GM21619 (cell line): ENCODE measurements at regions not wholly inside any gene's neighbourhood (a gene's known extent, or its start where the extent isn't known, plus 50 kb on each side); places are given as distances from the start of the nearest gene placed in this dataset.
"Not testable (repeated sequence)": the region's sequence is repeated elsewhere in the genome, so short reads cannot be mapped to it uniquely, and the experiment has no call there.

Experiments used
- ATAC-seq: cut with Tn5 transposase; IDR thresholded peaks from one replicate; pipeline ENCODE4 v1.9.1; 2021; ENCODE audit not compliant: unreplicated experiment

DNA sequence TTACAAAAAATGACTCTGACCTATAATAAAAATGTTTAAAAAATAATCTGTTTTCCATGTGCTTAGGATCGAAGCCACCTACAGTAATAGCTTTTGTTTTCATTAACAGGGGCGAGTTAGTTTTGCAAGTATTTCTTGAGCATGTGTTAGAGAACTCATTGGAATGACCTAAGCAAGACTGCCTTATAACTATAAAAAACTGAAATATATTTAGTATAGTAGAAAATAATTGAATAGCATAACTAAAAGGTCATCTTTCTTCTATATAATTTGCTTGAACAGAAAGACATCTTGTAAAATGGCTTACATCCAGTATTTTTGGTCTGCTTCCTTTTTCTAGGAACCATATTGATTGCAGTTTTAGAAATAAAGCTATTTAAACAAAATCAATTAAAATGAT lies 241.5 kb upstream of the NRIP1 start:
- no peak for ATAC-seq

GRCh38 chr21:15308333-15308732 lies 243.5 kb upstream of the NRIP1 start:
- ATAC-seq: no peak

- no peak for ATAC-seq
Observed at GRCh38 chr21:15309022-15309590, 244.3 kb upstream of the NRIP1 start.

DNA sequence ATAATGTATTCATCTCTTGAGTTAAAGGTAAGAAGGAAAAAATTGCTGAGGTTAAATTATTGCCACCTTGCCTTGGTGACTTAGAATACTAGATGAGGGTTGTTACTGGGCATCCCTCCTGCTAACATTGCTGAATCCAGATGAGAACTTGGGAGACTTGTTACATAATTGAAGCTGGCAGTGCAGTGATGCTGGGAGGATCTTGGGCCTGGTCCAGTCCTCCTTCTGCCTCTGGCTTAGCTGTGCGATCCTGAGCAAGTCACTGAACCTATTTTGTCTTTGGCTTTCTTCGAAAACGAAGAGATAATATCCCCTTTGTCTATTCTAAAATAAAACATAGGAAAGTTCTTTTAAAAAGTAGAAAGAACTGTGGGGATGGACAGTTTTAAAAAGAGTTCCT lies 244.9 kb upstream of the NRIP1 start:
- no peak for ATAC-seq

GRCh38 chr21:15311510-15311909 lies 246.7 kb upstream of the NRIP1 start:
- ATAC-seq: no peak

DNA sequence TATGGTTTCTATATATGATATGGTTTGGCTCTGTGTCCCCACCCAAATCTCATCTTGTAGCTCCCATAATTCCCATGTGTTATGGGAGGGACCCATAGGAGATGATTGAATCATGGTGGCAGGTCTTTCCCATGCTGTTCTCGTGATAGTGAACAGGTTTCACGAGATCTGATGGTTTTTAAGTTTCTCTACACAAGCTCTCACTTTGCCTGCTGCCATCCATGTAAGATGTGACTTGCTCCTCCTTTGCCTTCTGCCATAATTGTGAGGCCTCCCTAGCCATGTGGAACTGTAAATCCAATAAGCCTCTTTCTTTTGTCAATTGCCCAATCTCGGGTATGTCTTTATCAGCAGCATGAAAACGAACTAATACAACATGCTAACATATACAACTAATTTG lies 252.2 kb upstream of the NRIP1 start:
- not testable (repeated sequence) for ATAC-seq

DNA sequence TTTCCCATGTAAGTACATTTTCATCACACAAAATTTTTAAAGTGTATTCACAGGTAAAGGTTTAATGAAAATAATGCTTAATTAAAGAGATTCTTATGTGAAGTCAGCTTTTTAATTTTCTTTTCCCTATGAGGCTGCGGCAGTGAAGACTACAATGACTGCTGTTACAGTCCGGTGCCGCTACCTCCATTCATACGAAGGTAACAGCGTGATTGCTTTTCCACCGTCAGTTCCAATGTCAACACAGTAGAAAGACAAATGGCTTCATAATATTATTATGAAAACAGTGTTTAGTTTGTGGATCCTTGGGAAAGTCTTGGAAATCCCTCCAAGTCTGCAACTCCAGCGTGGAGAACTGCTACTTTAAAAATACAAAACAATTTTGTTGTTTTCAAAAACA lies 254.9 kb upstream of the NRIP1 start:
- ATAC-seq: no peak

GRCh38 chr21:15324542-15324941 lies 259.7 kb upstream of the NRIP1 start:
- no peak for ATAC-seq

- ATAC-seq: no peak
Observed at GRCh38 chr21:15326032-15326867, 261.4 kb upstream of the NRIP1 start.

DNA sequence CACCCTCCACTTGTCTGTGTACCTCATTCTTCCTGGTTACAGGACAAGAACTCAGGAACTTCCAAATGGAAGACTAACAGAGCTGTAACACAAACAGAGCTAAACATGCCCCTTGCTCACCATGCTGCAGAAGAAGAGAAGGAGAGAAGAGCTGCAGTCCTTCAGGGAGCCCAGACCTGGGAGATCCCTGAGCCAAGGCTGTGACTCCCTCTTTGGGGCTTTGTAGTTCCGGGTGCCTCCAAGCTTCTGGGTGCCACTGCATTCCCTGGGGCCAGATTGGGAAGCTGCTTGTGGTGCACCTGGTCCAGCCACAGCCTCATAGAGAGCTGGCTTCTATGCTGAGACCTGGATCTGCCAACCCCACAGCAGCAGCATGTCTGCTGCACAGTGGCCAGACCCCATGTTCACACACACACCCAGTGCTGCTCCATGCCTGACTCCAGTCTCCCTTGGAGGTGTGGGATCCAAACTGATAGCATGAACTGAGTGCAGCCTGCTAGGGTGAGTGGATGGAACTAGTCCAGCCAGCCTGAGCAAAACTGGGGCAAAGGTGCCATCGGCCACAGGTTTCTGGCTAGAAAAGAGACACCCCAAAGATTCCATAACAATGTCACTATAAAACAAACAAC lies 263.0 kb upstream of the NRIP1 start:
- no peak for ATAC-seq

DNA sequence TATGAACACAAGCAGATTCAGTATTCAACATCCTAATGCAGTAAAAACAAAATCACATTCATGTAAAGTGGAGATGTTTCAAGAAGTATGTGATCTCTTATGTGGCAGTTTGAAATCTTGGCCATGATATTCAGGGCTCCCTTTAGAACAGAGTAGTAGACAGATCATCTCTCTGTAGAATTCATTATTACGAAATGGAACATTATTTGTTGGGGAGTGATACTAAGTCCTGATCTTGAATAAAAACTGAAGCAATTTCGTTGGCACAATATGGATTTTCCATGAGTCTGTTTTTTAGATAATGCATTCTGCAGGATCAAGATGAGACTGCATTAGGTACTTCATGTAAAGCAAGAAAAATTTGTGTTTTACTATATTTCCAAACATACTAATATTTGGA lies 264.4 kb upstream of the NRIP1 start:
- no peak for ATAC-seq

DNA sequence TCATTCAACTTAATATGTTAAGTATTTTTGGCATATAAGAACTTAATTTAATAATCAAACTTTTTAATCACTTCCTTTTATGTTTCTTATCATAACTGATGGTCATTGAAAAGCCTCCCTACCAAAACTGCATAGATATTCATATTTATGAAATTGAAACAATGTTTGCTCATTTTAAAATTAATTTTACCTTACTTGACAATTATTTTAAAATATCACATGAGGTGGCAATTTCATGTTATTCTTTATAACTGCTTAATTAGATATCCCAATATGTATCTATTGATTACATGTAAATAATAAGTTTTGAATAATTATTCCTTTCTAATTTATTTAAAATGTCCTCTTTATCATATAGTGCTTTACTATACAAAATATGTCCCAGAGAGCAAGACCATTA lies 266.1 kb upstream of the NRIP1 start:
- ATAC-seq: no peak

GRCh38 chr21:15332572-15332971 lies 267.8 kb upstream of the NRIP1 start:
- ATAC-seq: no peak

GRCh38 chr21:15333136-15333710 lies 268.4 kb upstream of the NRIP1 start:
- ATAC-seq: no peak

DNA sequence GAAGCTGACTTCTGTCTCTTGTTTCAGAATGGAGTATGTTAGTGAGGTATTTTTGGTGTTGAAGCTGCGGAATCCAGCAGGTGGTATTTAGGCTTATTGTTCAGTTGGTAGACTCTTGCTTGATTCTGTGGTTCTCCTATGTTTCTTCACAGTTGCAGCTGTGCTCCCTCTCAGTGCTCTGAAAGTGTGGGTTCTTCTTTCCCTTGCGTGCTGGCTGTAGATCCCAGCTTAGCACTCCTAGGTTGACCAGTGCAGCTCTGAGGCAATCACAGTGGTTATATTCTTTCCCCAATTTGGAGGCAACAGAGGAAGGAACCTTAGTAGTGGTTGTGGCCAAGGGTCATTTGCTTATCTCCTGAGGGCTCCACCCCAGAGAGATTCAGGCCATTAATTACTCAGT lies 269.2 kb upstream of the NRIP1 start:
- ATAC-seq: no peak

DNA sequence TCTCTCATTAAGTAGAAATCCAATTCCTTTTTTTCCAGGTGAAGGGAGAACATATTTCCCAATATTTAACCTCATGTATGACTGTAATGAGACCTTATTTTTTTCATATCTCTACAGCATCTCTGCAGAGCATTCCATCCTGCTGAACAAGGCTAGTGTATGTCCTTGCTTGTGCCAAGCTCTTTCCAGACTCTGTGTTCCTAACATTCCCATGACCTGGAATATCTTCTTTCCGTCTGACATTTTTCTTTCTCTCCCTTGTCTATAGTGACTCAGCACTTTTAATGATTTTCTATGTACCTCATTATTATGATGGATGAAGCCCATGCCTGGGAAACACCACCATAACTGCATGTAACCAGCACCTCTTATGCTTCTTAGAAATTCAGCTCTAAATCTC lies 278.3 kb upstream of the NRIP1 start:
- ATAC-seq: no peak

DNA sequence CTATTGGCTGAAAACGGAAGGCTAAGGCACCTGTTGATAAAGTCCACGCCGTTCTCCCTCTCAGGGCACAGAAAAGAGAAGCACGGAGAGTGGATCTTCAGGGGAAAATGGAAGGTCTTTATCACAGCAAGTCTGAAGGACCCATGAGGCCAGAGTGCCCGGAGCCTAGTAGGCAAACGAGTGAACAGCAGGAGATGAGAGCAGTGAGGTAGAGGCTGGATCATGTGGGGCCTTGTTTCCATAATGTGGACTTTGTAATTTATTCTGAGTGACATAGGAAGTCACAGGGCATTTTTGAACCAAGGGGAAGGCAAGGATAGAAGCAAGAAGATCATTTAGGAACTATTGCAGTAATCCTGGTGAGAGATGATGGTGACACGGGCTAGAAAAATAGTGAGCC lies 287.2 kb upstream of the NRIP1 start:
- no peak for ATAC-seq

DNA sequence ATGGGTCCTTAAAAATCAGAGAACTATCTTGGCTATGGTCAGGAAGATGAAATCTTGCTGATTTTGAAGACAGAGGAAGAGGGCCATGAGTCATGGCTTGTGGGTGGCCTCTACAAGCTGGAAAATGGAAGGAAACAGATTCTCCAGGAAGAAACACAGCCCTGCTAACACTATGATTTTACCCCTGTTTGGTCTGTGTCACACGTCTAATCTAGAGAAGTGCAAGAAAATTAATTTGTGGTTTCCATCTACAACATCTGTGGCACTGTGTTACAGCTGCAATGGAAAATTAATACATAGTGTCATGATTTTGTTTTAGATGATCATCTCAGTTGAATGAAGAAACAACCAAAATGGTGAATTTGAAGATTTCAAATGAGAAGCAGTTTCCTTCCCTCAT lies 288.7 kb upstream of the NRIP1 start:
- ATAC-seq: no peak

GRCh38 chr21:15354516-15354915 lies 289.7 kb upstream of the NRIP1 start:
- ATAC-seq: no peak

DNA sequence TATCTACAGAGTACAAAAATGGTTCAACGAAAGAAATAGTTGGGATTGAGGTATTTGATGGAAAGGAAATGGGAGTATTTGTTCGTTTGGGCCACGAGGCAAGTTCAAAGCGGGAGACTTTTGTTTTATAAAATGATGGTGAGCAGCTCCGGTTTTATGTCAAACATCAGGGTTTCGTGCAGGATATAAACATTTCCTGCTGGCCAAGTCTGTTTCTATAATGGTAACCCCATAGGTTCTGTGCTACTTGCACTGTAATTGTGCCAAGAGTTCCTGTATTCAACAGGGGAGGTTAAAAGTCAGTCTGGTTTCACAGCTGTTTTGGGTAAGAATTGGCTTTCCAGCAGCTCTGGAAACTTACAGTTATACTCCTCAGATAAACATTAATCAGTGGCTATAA lies 290.3 kb upstream of the NRIP1 start:
- ATAC-seq: no peak

DNA sequence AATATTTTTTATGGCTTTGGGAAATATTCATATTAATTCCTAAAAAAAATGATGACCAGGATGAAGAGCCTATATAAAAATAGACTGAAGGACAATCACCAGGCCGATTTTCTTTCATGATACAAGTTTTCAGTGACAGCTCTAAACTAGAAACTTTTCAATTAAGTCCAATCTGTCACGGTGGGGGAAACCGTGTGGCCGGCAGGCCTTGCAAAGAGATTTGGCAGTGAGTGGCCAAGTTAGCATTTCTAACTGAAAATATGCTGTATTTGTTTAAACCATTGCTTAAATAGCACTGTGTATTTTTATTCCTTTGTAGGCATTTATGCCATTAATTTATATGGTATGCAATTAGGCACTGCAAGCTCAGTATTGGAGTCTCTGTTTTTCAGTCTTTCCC lies 294.5 kb upstream of the NRIP1 start:
- ATAC-seq: no peak

GRCh38 chr21:15362458-15362857 lies 297.7 kb upstream of the NRIP1 start:
- ATAC-seq: no peak
